SK-N-SH (cell line): ENCODE measurements at regions not wholly inside any gene's neighbourhood (a gene's known extent, or its start where the extent isn't known, plus 50 kb on each side); places are given as distances from the start of the nearest gene placed in this dataset.
A peak's percentile ranks its signal among the peaks of the same experiment; 100 is the strongest.

ENCODE experiments used
- CTCF ChIA-PET: fragments of 300-600, 350-600 bp; formaldehyde crosslinking; extraction: SDS; loops from one replicate; lab custom pipeline; 2021; lab: Yijun Ruan, JAX
- POLR2A ChIA-PET: fragments of 350-600 bp; sonication (Branson Sonifier 250); formaldehyde crosslinking; extraction: SDS; loops from one replicate; lab custom pipeline; 2020; ENCODE audit warnings: antibody characterized with exemption, inconsistent platforms; lab: Yijun Ruan, JAX
- DNase-seq: peaks from one replicate; pipeline ENCODE4 v3.0.0; 2012
- H2AFZ ChIP-seq: fragments of 200-600 bp; sonication (generic); 2 replicates; pipeline ENCODE4 v1.8.1; 2016; ENCODE audit warnings: antibody characterized with exemption, mild to moderate bottlenecking, low read depth
- H3F3A ChIP-seq: fragments of 200-600 bp; sonication (generic); replicated peaks from 2 replicates; pipeline ENCODE3; 2016; ENCODE audit warnings: antibody characterized with exemption, mild to moderate bottlenecking; ENCODE audit not compliant: insufficient read depth
- H3K27ac ChIP-seq, 2 experiments: fragments of 200-500 bp in 1 of 2; fragments of 200-600 bp in 1 of 2; sonication (Bioruptor generic) in 1 of 2; sonication (generic), shearing (Covaris generic) in 1 of 2; 2 replicates each; pipeline versions ENCODE4 v1.5.1 to v1.6.1; 2014 to 2016; ENCODE audit warnings: low read depth in 2 of 2, inconsistent platforms in 1 of 2, low read length in 1 of 2, mild to moderate bottlenecking in 1 of 2, mixed read lengths in 1 of 2
- H3K27me3 ChIP-seq: fragments of 200-600 bp; sonication (generic), shearing (Covaris generic); 2 replicates; pipeline ENCODE4 v1.6.1; 2016; ENCODE audit warnings: mixed run types; ENCODE audit not compliant: insufficient read depth
- H3K36me3 ChIP-seq, 2 experiments: fragments of 200-500 bp in 1 of 2; fragments of 200-600 bp in 1 of 2; sonication (Bioruptor generic) in 1 of 2; sonication (generic) in 1 of 2; replicated peaks in 1 of 2; 2 replicates each; pipeline versions ENCODE3 to v1.5.1; 2014 to 2016; ENCODE audit warnings: low read length in 1 of 2, mild to moderate bottlenecking in 1 of 2; ENCODE audit not compliant: insufficient read depth in 2 of 2, control insufficient read depth in 1 of 2
- H3K4me1 ChIP-seq, 2 experiments: fragments of 200-500 bp in 1 of 2; fragments of 200-600 bp in 1 of 2; sonication (Bioruptor generic) in 1 of 2; sonication (generic), shearing (Covaris generic) in 1 of 2; 2 replicates each; pipeline versions ENCODE4 v1.5.1 to v1.6.1; 2014 to 2016; ENCODE audit warnings: low read depth in 1 of 2, low read length in 1 of 2, mixed run types in 1 of 2; ENCODE audit not compliant: insufficient read depth in 2 of 2, control insufficient read depth in 1 of 2
- H3K4me2 ChIP-seq: fragments of 200-600 bp; sonication (generic), shearing (Covaris generic); 2 replicates; pipeline ENCODE4 v1.6.1; 2017; ENCODE audit warnings: mixed run types
- H3K4me3 ChIP-seq, 2 experiments: fragments of 200-500 bp in 1 of 2; fragments of 200-600 bp in 1 of 2; sonication (Bioruptor generic) in 1 of 2; sonication (generic), shearing (Covaris generic) in 1 of 2; 2 replicates each; pipeline versions ENCODE4 v1.5.1 to v1.8.1; 2014 to 2016; ENCODE audit warnings: low read depth in 2 of 2, inconsistent platforms in 1 of 2, low read length in 1 of 2, mild to moderate bottlenecking in 1 of 2, mixed read lengths in 1 of 2, moderate library complexity in 1 of 2
- H3K79me2 ChIP-seq: fragments of 200-600 bp; sonication (generic); 2 replicates; pipeline ENCODE4 v1.8.1; 2017; ENCODE audit warnings: mild to moderate bottlenecking; ENCODE audit not compliant: insufficient read depth
- H3K9ac ChIP-seq: fragments of 200-600 bp; sonication (generic); 2 replicates; pipeline ENCODE4 v1.6.1; 2017; ENCODE audit warnings: mixed run types
- H3K9me2 ChIP-seq: fragments of 200-600 bp; sonication (generic); 2 replicates; pipeline ENCODE4 v1.6.1; 2017; ENCODE audit warnings: mixed run types
- H3K9me3 ChIP-seq: fragments of 200-600 bp; sonication (generic); 2 replicates; pipeline ENCODE4 v1.6.1; 2017; ENCODE audit warnings: mixed run types, mild to moderate bottlenecking, moderate library complexity
- H4K20me1 ChIP-seq: fragments of 200-600 bp; sonication (generic); 2 replicates; pipeline ENCODE4 v1.6.1; 2017; ENCODE audit warnings: mild to moderate bottlenecking, mixed run types; ENCODE audit not compliant: insufficient read depth
- CHD2 ChIP-seq: fragments of 150-350 bp; IDR thresholded peaks from 2 replicates; pipeline ENCODE4 v1.6.1; 2018; ENCODE audit warnings: low read length; ENCODE audit not compliant: partially characterized antibody
- ELF1 ChIP-seq: IDR thresholded peaks from 2 replicates; pipeline ENCODE4 v1.4.0; 2012
- EP300 ChIP-seq, 2 experiments: IDR thresholded peaks; 2 replicates each; pipeline versions ENCODE4 v1.4.0 to v1.6.1; 2012; ENCODE audit warnings: borderline replicate concordance in 1 of 2, low read depth in 1 of 2, low read length in 1 of 2
- EZH2phosphoT487 ChIP-seq: fragments of 200-600 bp; sonication (generic); IDR thresholded peaks from 2 replicates; pipeline ENCODE4 v1.6.1; 2017; ENCODE audit warnings: low read depth, mixed run types, mild to moderate bottlenecking, antibody characterized with exemption, moderate library complexity, borderline replicate concordance
- FOSL2 ChIP-seq: IDR thresholded peaks from 2 replicates; pipeline ENCODE4 v1.4.0; 2012; ENCODE audit warnings: low read depth, mild to moderate bottlenecking, moderate library complexity, borderline replicate concordance
- FOXM1 ChIP-seq: IDR thresholded peaks from 2 replicates; pipeline ENCODE4 v1.4.0; 2012; ENCODE audit warnings: low read depth, mild to moderate bottlenecking
- GABPA ChIP-seq: IDR thresholded peaks from 2 replicates; pipeline ENCODE4 v1.4.0; 2012; ENCODE audit warnings: low read depth, mild to moderate bottlenecking
- GATA2 ChIP-seq: sonication (generic); formaldehyde crosslinking; IDR thresholded peaks from 2 replicates; pipeline ENCODE4 v1.5.0; 2020; ENCODE audit warnings: mild to moderate bottlenecking, missing genetic modification reagents
- JUND ChIP-seq: IDR thresholded peaks from 2 replicates; pipeline ENCODE4 v1.4.0; 2012
- MEF2A ChIP-seq: IDR thresholded peaks from 2 replicates; pipeline ENCODE4 v1.4.0; 2012; ENCODE audit warnings: low read depth, borderline replicate concordance
- MXI1 ChIP-seq: IDR thresholded peaks from 2 replicates; pipeline ENCODE4 v1.6.1; 2012; ENCODE audit warnings: mild to moderate bottlenecking, low read depth, low read length, improper control_type of control experiment
- NFIC ChIP-seq: IDR thresholded peaks from 2 replicates; pipeline ENCODE4 v1.4.0; 2012; ENCODE audit warnings: borderline replicate concordance
- NRF1 ChIP-seq: IDR thresholded peaks from 2 replicates; pipeline ENCODE4 v1.6.1; 2012; ENCODE audit warnings: low read depth, mild to moderate bottlenecking, low read length
- POLR2AphosphoS5 ChIP-seq: IDR thresholded peaks from 2 replicates; pipeline ENCODE4 v1.6.1; 2012; ENCODE audit warnings: low read depth, low read length
- RAD21 ChIP-seq: IDR thresholded peaks from 2 replicates; pipeline ENCODE4 v1.6.1; 2012; ENCODE audit warnings: mild to moderate bottlenecking, low read length
- RCOR1 ChIP-seq: fragments of 150-350 bp; IDR thresholded peaks from 2 replicates; pipeline ENCODE4 v1.6.1; 2017; ENCODE audit warnings: antibody characterized with exemption, low read length
- RXRA ChIP-seq: IDR thresholded peaks from 2 replicates; pipeline ENCODE4 v1.4.0; 2012; ENCODE audit warnings: low read depth, mild to moderate bottlenecking, borderline replicate concordance
- SMC3 ChIP-seq: IDR thresholded peaks from 2 replicates; pipeline ENCODE4 v1.6.1; 2012; ENCODE audit warnings: low read depth, low read length, improper control_type of control experiment
- TAF1 ChIP-seq: IDR thresholded peaks from 2 replicates; pipeline ENCODE4 v1.6.1; 2012; ENCODE audit warnings: low read depth, mild to moderate bottlenecking, low read length, moderate library complexity, borderline replicate concordance
- TCF12 ChIP-seq: IDR thresholded peaks from 2 replicates; pipeline ENCODE4 v1.4.0; 2012
- TEAD4 ChIP-seq: IDR thresholded peaks from 2 replicates; pipeline ENCODE4 v1.4.0; 2012; ENCODE audit warnings: mild to moderate bottlenecking, borderline replicate concordance; ENCODE audit not compliant: insufficient read depth
- YY1 ChIP-seq: IDR thresholded peaks from 2 replicates; pipeline ENCODE4 v1.4.0; 2012; ENCODE audit warnings: low read depth, mild to moderate bottlenecking
- WGBS: methylation state at CpG from one replicate; pipeline ENCODE4 v1.1.6; 2017; ENCODE audit warnings: low lambda C conversion rate; 5-methylcytosine and 5-hydroxymethylcytosine counted together
- TF ChIP-seq, protein P1 (sequence below): IDR thresholded peaks from 2 replicates; pipeline ENCODE4; 2012
- TF ChIP-seq, protein P2 (sequence below): fragments of 150-350 bp; IDR thresholded peaks from 2 replicates; pipeline ENCODE4 v1.6.1; 2017; ENCODE audit warnings: antibody characterized with exemption, low read length, low read depth, borderline replicate concordance
- TF ChIP-seq, protein P3 (sequence below): IDR thresholded peaks from 2 replicates; pipeline ENCODE4 v1.4.0; 2012; ENCODE audit warnings: low read depth, borderline replicate concordance
- TF ChIP-seq, protein P4 (sequence below): fragments of 200-600 bp; sonication (generic); IDR thresholded peaks from 2 replicates; pipeline ENCODE4 v1.6.1; 2017; ENCODE audit warnings: antibody characterized with exemption, mild to moderate bottlenecking, moderate library complexity
- TF ChIP-seq, protein P5 (sequence below): IDR thresholded peaks from 2 replicates; pipeline ENCODE4 v1.4.0; 2012; ENCODE audit warnings: low read depth

DNA sequence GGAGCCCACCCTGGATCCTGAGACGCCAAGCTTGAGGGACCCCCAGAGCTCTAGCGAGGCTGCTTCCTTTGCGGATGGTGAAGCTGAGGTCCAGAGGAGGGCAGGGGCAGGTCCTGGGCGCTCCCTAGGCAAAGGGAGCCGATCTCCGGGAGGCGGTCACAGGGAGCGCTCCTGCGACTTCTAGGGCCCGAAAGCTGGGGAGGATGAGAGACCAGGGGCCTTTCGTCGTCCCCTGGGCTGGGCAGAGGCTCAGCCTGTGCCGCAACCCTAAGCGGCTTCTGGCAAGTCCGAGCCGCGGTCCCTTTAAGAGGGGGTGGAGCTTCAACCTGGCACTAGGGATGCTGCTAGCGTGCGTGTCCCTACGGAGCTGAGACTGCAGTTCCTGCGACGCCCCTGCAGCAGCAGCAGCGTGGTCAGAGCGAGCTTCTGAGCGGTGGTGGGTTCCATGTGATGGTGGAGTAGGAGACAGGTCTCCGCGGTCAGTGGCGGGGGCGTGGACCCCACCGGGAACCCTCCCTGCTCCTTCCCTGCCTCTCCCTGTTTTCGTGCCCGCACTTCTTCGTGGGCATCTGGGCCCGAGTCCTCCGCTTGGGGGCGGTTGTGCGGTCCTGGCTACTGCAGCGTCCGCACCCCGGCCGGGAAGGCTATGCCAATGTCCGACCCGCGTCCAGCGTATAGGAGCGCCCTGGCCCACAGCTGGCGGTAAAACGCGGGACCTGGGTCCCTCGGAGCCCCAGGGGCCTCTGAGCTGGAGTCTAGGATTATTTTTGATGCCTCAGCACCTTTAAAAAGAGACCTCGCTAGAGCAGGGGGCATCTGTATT lies 154.6 kb downstream of the CCDC74A start:
- Histone ChIP-seq H3K36me3 (peaks cover 4% of the 10 kb centered on the region in 2 experiments), H3K9me3 (no peaks in the 10 kb centered on the region), H2AFZ (peak overlapping the region; percentile 88), H3K4me1 (peaks cover 3 to 17% of the 10 kb centered on the region in 2 experiments; a peak in 3 of 4 replicates), H3K79me2 (peaks cover 46% of the 10 kb centered on the region), H4K20me1 (no peaks in the 10 kb centered on the region), H3F3A (peaks cover 28% of the 10 kb centered on the region), H3K9me2 (no peaks in the 10 kb centered on the region), H3K9ac (peak overlapping the region; percentile 91), H3K27ac (peak overlapping the region; percentile 86 to 97), H3K4me3 (peak overlapping the region; percentile 70 to 90), H3K27me3 (no peaks in the 10 kb centered on the region), H3K4me2 (peak overlapping the region; percentile 82)
- under 1% methylated on average over 22 of the region's 51 CpGs for WGBS
- DNase-seq: peak; percentile 90
- ChIA-PET CTCF (interaction anchor here (1.0 to 2.6 kb wide), 3 partner anchors 9 to 269 kb away, joined by 5 to 19 read pairs (median 19); no protein-coding TSS in a partner anchor), POLR2A (interaction anchor here (1.3 to 2.3 kb wide), 3 partner anchors 8 to 120 kb away, joined by 4 to 22 read pairs (median 11); no protein-coding TSS in a partner anchor)
- TF ChIP-seq YY1: no peak
- no peak; the same call in 1 of the 2 replicates for TF ChIP-seq MEF2A
- no peak for TF ChIP-seq RXRA
- TF ChIP-seq, protein P1, sequence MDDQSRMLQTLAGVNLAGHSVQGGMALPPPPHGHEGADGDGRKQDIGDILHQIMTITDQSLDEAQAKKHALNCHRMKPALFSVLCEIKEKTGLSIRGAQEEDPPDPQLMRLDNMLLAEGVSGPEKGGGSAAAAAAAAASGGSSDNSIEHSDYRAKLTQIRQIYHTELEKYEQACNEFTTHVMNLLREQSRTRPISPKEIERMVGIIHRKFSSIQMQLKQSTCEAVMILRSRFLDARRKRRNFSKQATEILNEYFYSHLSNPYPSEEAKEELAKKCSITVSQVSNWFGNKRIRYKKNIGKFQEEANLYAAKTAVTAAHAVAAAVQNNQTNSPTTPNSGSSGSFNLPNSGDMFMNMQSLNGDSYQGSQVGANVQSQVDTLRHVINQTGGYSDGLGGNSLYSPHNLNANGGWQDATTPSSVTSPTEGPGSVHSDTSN: 0 out of 2 replicates have a peak, but pooled peaks have one; percentile 3
- TF ChIP-seq, protein P2, sequence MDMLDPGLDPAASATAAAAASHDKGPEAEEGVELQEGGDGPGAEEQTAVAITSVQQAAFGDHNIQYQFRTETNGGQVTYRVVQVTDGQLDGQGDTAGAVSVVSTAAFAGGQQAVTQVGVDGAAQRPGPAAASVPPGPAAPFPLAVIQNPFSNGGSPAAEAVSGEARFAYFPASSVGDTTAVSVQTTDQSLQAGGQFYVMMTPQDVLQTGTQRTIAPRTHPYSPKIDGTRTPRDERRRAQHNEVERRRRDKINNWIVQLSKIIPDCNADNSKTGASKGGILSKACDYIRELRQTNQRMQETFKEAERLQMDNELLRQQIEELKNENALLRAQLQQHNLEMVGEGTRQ: no peak
- TF ChIP-seq NFIC: peak; percentile 60; the same call in 1 of the 2 replicates
- no peak for TF ChIP-seq FOXM1
- TF ChIP-seq NRF1: no peak
- no peak for TF ChIP-seq TCF12
- TF ChIP-seq RAD21: no peak
- peak; percentile 72; the same call in 1 of the 2 replicates for TF ChIP-seq TAF1
- TF ChIP-seq MXI1: peak; percentile 97
- TF ChIP-seq EZH2phosphoT487: no peak
- no peak for TF ChIP-seq EP300 (IDR thresholded peaks at IDR 0.05; ENCODE audit: borderline replicate concordance in 1 of 2, low read depth in 1 of 2, low read length in 1 of 2)
- TF ChIP-seq RCOR1: no peak
- no peak for TF ChIP-seq SMC3
- no peak for TF ChIP-seq GATA2 (CRISPR knock-in tag)
- no peak for TF ChIP-seq CHD2
- TF ChIP-seq FOSL2: no peak
- TF ChIP-seq GABPA: peak; percentile 25; the same call in 1 of the 2 replicates
- TF ChIP-seq JUND: no peak
- peak; percentile 93 for TF ChIP-seq POLR2AphosphoS5
- no peak for TF ChIP-seq TEAD4
- TF ChIP-seq, protein P3, sequence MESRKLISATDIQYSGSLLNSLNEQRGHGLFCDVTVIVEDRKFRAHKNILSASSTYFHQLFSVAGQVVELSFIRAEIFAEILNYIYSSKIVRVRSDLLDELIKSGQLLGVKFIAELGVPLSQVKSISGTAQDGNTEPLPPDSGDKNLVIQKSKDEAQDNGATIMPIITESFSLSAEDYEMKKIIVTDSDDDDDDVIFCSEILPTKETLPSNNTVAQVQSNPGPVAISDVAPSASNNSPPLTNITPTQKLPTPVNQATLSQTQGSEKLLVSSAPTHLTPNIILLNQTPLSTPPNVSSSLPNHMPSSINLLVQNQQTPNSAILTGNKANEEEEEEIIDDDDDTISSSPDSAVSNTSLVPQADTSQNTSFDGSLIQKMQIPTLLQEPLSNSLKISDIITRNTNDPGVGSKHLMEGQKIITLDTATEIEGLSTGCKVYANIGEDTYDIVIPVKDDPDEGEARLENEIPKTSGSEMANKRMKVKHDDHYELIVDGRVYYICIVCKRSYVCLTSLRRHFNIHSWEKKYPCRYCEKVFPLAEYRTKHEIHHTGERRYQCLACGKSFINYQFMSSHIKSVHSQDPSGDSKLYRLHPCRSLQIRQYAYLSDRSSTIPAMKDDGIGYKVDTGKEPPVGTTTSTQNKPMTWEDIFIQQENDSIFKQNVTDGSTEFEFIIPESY: no peak
- TF ChIP-seq ELF1: peak; percentile 20; the same call in 1 of the 2 replicates
- TF ChIP-seq, protein P4, sequence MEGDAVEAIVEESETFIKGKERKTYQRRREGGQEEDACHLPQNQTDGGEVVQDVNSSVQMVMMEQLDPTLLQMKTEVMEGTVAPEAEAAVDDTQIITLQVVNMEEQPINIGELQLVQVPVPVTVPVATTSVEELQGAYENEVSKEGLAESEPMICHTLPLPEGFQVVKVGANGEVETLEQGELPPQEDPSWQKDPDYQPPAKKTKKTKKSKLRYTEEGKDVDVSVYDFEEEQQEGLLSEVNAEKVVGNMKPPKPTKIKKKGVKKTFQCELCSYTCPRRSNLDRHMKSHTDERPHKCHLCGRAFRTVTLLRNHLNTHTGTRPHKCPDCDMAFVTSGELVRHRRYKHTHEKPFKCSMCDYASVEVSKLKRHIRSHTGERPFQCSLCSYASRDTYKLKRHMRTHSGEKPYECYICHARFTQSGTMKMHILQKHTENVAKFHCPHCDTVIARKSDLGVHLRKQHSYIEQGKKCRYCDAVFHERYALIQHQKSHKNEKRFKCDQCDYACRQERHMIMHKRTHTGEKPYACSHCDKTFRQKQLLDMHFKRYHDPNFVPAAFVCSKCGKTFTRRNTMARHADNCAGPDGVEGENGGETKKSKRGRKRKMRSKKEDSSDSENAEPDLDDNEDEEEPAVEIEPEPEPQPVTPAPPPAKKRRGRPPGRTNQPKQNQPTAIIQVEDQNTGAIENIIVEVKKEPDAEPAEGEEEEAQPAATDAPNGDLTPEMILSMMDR: peak; percentile 41
- TF ChIP-seq, protein P5, sequence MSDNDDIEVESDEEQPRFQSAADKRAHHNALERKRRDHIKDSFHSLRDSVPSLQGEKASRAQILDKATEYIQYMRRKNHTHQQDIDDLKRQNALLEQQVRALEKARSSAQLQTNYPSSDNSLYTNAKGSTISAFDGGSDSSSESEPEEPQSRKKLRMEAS: peak; percentile 97
